ENCODE measurements at regions not wholly inside any gene's neighbourhood (a gene's known extent, or its start where the extent isn't known, plus 50 kb on each side); places are given as distances from the start of the nearest gene placed in this dataset.

DNA sequence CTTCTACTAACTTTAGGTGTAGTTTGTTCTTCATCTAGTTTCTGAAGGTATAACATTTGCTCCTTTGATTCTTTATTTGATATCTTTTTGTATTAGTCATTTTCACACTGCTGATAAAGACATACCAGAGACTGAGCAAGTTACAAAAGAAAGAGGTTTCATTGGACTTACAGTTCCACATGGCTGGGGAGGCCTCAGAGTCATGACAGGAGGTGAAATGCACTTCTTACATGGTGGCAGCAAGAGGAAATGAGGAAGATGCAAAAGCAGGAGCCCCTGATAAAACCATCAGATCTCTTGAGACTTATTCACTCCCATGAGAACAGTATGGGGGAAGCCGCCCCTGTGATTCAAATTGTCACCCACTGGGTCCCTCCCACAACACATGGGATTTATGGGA, 544.4 kb upstream of the DSEL start:
- TF ChIP-seq, protein P1, sequence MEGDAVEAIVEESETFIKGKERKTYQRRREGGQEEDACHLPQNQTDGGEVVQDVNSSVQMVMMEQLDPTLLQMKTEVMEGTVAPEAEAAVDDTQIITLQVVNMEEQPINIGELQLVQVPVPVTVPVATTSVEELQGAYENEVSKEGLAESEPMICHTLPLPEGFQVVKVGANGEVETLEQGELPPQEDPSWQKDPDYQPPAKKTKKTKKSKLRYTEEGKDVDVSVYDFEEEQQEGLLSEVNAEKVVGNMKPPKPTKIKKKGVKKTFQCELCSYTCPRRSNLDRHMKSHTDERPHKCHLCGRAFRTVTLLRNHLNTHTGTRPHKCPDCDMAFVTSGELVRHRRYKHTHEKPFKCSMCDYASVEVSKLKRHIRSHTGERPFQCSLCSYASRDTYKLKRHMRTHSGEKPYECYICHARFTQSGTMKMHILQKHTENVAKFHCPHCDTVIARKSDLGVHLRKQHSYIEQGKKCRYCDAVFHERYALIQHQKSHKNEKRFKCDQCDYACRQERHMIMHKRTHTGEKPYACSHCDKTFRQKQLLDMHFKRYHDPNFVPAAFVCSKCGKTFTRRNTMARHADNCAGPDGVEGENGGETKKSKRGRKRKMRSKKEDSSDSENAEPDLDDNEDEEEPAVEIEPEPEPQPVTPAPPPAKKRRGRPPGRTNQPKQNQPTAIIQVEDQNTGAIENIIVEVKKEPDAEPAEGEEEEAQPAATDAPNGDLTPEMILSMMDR (IDR thresholded peaks at IDR 0.05; ENCODE audit: low read depth, low read length) = no peak
- TF ChIP-seq MYC (IDR thresholded peaks at IDR 0.05; ENCODE audit: low read depth, low read length) = no peak
- no peak for TF ChIP-seq POLR2A (IDR thresholded peaks at IDR 0.05; ENCODE audit: extremely low read depth, insufficient read length)
- no peak for TF ChIP-seq MAX (IDR thresholded peaks at IDR 0.05; ENCODE audit: low read depth, low read length)
